ENCODE measurements at regions not wholly inside any gene's neighbourhood (a gene's known extent, or its start where the extent isn't known, plus 50 kb on each side); places are given as distances from the start of the nearest gene placed in this dataset.

- TF ChIP-seq, protein P1, sequence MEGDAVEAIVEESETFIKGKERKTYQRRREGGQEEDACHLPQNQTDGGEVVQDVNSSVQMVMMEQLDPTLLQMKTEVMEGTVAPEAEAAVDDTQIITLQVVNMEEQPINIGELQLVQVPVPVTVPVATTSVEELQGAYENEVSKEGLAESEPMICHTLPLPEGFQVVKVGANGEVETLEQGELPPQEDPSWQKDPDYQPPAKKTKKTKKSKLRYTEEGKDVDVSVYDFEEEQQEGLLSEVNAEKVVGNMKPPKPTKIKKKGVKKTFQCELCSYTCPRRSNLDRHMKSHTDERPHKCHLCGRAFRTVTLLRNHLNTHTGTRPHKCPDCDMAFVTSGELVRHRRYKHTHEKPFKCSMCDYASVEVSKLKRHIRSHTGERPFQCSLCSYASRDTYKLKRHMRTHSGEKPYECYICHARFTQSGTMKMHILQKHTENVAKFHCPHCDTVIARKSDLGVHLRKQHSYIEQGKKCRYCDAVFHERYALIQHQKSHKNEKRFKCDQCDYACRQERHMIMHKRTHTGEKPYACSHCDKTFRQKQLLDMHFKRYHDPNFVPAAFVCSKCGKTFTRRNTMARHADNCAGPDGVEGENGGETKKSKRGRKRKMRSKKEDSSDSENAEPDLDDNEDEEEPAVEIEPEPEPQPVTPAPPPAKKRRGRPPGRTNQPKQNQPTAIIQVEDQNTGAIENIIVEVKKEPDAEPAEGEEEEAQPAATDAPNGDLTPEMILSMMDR (conservative IDR thresholded peaks at IDR 0.05; ENCODE audit: low read depth, low read length) = no peak
- TF ChIP-seq POLR2A (IDR thresholded peaks at IDR 0.05; ENCODE audit: low read depth, low read length) (no peak), CEBPB (IDR thresholded peaks at IDR 0.05; ENCODE audit: low read depth, low read length) (no peak), SMC3 (IDR thresholded peaks at IDR 0.05; ENCODE audit: low read depth, low read length) (no peak), BHLHE40 (IDR thresholded peaks at IDR 0.05; ENCODE audit: low read depth, low read length) (no peak), USF2 (IDR thresholded peaks at IDR 0.05; ENCODE audit: low read depth, low read length) (no peak), RAD21 (IDR thresholded peaks at IDR 0.05; ENCODE audit: low read length) (no peak), RFX5 (IDR thresholded peaks at IDR 0.05; ENCODE audit: low read depth, low read length) (no peak), FOS (IDR thresholded peaks at IDR 0.05; ENCODE audit: low read depth, low read length) (no peak), RCOR1 (IDR thresholded peaks at IDR 0.05; ENCODE audit: insufficient replicate concordance, low read length) (no peak), CHD1 (IDR thresholded peaks at IDR 0.05; ENCODE audit: low read depth, low read length) (no peak), NFE2L2 (IDR thresholded peaks at IDR 0.05; ENCODE audit: low read depth, low read length) (no peak)
- TF ChIP-seq, protein P2, sequence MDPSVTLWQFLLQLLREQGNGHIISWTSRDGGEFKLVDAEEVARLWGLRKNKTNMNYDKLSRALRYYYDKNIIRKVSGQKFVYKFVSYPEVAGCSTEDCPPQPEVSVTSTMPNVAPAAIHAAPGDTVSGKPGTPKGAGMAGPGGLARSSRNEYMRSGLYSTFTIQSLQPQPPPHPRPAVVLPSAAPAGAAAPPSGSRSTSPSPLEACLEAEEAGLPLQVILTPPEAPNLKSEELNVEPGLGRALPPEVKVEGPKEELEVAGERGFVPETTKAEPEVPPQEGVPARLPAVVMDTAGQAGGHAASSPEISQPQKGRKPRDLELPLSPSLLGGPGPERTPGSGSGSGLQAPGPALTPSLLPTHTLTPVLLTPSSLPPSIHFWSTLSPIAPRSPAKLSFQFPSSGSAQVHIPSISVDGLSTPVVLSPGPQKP (IDR thresholded peaks at IDR 0.05; ENCODE audit: borderline replicate concordance, low read depth, low read length) = no peak
These were observed 158.2 kb upstream of the DIO3 start for GRCh38 chr14:101402936-101403660.
